H9 (cell line): ENCODE measurements at regions not wholly inside any gene's neighbourhood (a gene's known extent, or its start where the extent isn't known, plus 50 kb on each side); places are given as distances from the start of the nearest gene placed in this dataset.

Experiments
- DNase-seq: peaks from one replicate; pipeline ENCODE4 v3.0.0-alpha.2; 2017
- H2AFZ ChIP-seq: one replicate; pipeline ENCODE4 v1.6.1; 2013; ENCODE audit warnings: mild to moderate bottlenecking, low read length, control low read depth, moderate library complexity
- H2AK5ac ChIP-seq: 2 replicates; pipeline ENCODE4 v1.6.1; 2013; ENCODE audit warnings: low read length, control low read depth, mixed read lengths; ENCODE audit not compliant: insufficient read length
- H2BK120ac ChIP-seq: one replicate; pipeline ENCODE4 v1.6.1; 2013; ENCODE audit warnings: low read depth, mild to moderate bottlenecking, low read length, control low read depth, inconsistent platforms; ENCODE audit not compliant: poor library complexity, severe bottlenecking
- H2BK12ac ChIP-seq: 2 replicates; pipeline ENCODE4 v1.6.1; 2013; ENCODE audit warnings: low read length, control low read depth, mixed read lengths, low read depth; ENCODE audit not compliant: insufficient read length
- H2BK15ac ChIP-seq: 2 replicates; pipeline ENCODE4 v1.6.1; 2013; ENCODE audit warnings: low read depth, low read length, control low read depth
- H2BK20ac ChIP-seq: one replicate; pipeline ENCODE4 v1.6.1; 2013; ENCODE audit warnings: low read depth, mild to moderate bottlenecking, low read length, control low read depth, inconsistent platforms; ENCODE audit not compliant: poor library complexity, severe bottlenecking
- H2BK5ac ChIP-seq: 2 replicates; pipeline ENCODE4 v1.6.1; 2013; ENCODE audit warnings: low read length, control low read depth, mixed read lengths; ENCODE audit not compliant: insufficient read length
- H3K14ac ChIP-seq: 2 replicates; pipeline ENCODE4 v1.6.1; 2013; ENCODE audit warnings: low read length, control low read depth; ENCODE audit not compliant: insufficient read depth
- H3K18ac ChIP-seq: 2 replicates; pipeline ENCODE4 v1.6.1; 2013; ENCODE audit warnings: low read depth, mild to moderate bottlenecking, mixed read lengths, low read length, control low read depth; ENCODE audit not compliant: insufficient read length
- H3K23ac ChIP-seq: 2 replicates; pipeline ENCODE4 v1.6.1; 2013; ENCODE audit warnings: low read length, control low read depth, mixed read lengths, low read depth; ENCODE audit not compliant: insufficient read length
- H3K23me2 ChIP-seq: 2 replicates; pipeline ENCODE4 v1.6.1; 2013; ENCODE audit warnings: low read depth, mild to moderate bottlenecking, mixed read lengths, low read length, control low read depth; ENCODE audit not compliant: insufficient read length, poor library complexity, severe bottlenecking
- H3K27ac ChIP-seq: 2 replicates; pipeline ENCODE4 v1.5.1; 2013; ENCODE audit warnings: low read length, control low read depth, mixed read lengths, low read depth; ENCODE audit not compliant: insufficient read length
- H3K27me3 ChIP-seq: 2 replicates; pipeline ENCODE4 v1.6.1; 2013; ENCODE audit warnings: low read length, control low read depth, inconsistent platforms; ENCODE audit not compliant: insufficient read depth
- H3K4ac ChIP-seq: 2 replicates; pipeline ENCODE4 v1.6.1; 2013; ENCODE audit warnings: low read depth, mild to moderate bottlenecking, control low read depth, inconsistent platforms, low read length, moderate library complexity
- H3K4me1 ChIP-seq: 2 replicates; pipeline ENCODE4 v1.6.1; 2013; ENCODE audit warnings: low read length, control low read depth, inconsistent platforms; ENCODE audit not compliant: insufficient read depth
- H3K4me2 ChIP-seq: 2 replicates; pipeline ENCODE4 v1.6.1; 2013; ENCODE audit warnings: low read length, control low read depth, mixed read lengths; ENCODE audit not compliant: insufficient read length, insufficient read depth
- H3K56ac ChIP-seq: 2 replicates; pipeline ENCODE4 v1.6.1; 2013; ENCODE audit warnings: low read depth, mild to moderate bottlenecking, mixed read lengths, low read length, control low read depth; ENCODE audit not compliant: insufficient read length
- H3K79me1 ChIP-seq: 2 replicates; pipeline ENCODE4 v1.6.1; 2013; ENCODE audit warnings: low read depth, mild to moderate bottlenecking, moderate library complexity, low read length, control low read depth, inconsistent platforms; ENCODE audit not compliant: insufficient read depth, poor library complexity, severe bottlenecking
- H3K79me2 ChIP-seq: 2 replicates; pipeline ENCODE4 v1.6.1; 2013; ENCODE audit warnings: low read length, control low read depth, inconsistent platforms; ENCODE audit not compliant: insufficient read depth
- H3K9ac ChIP-seq: 2 replicates; pipeline ENCODE4 v1.6.1; 2013; ENCODE audit warnings: low read length, control low read depth, mixed read lengths; ENCODE audit not compliant: insufficient read length; ENCODE audit errors: extremely low read depth
- H3K9me3 ChIP-seq: one replicate; pipeline ENCODE4 v1.6.1; 2013; ENCODE audit warnings: low read depth, low read length, inconsistent platforms; ENCODE audit not compliant: control insufficient read depth
- H3T11ph ChIP-seq: one replicate; pipeline ENCODE4 v1.6.1; 2013; ENCODE audit warnings: mild to moderate bottlenecking, low read length, control low read depth, inconsistent platforms
- H4K20me1 ChIP-seq: one replicate; pipeline ENCODE4 v1.6.1; 2013; ENCODE audit not compliant: control insufficient read depth, insufficient read length, insufficient read depth
- H4K5ac ChIP-seq: 2 replicates; pipeline ENCODE4 v1.6.1; 2013; ENCODE audit warnings: low read depth, mild to moderate bottlenecking, mixed read lengths, low read length, control low read depth; ENCODE audit not compliant: insufficient read length
- H4K8ac ChIP-seq: replicated peaks from 2 replicates; pipeline ENCODE4 v1.6.1; 2013; ENCODE audit warnings: low read length, control low read depth, mixed read lengths, low read depth; ENCODE audit not compliant: insufficient read length
- H4K91ac ChIP-seq: 2 replicates; pipeline ENCODE4 v1.6.1; 2013; ENCODE audit warnings: low read depth, mild to moderate bottlenecking, moderate library complexity, mixed read lengths, low read length, control low read depth; ENCODE audit not compliant: insufficient read length
- H3K27ac Mint-ChIP-seq, 3 experiments: 2 replicates in 2 of 3; 3 replicates in 1 of 3; pipeline ENCODE4 v1.8.0; 2020 to 2021; ENCODE audit warnings: mixed read lengths in 3 of 3, mild to moderate bottlenecking in 1 of 3, moderate library complexity in 1 of 3
- H3K27me3 Mint-ChIP-seq: 2 replicates; pipeline ENCODE4 v1.8.0; 2021; ENCODE audit warnings: low read depth, mild to moderate bottlenecking, moderate library complexity, mixed read lengths
- H3K36me3 Mint-ChIP-seq, 3 experiments: 2 replicates in 2 of 3; 3 replicates in 1 of 3; pipeline ENCODE4 v1.8.0; 2020 to 2021; ENCODE audit warnings: low read depth in 3 of 3, mixed read lengths in 3 of 3; ENCODE audit not compliant: insufficient read depth in 1 of 3
- H3K4me1 Mint-ChIP-seq, 2 experiments: 2 replicates each; pipeline ENCODE4 v1.8.0; 2020; ENCODE audit warnings: mixed read lengths in 2 of 2
- H3K4me3 Mint-ChIP-seq, 2 experiments: 2 replicates in 1 of 2; 3 replicates in 1 of 2; pipeline ENCODE4 v1.8.0; 2020 to 2021; ENCODE audit warnings: mild to moderate bottlenecking in 2 of 2, mixed read lengths in 2 of 2, moderate library complexity in 1 of 2
- H3K9me3 Mint-ChIP-seq, 2 experiments: 2 replicates in 1 of 2; 3 replicates in 1 of 2; pipeline ENCODE4 v1.8.0; 2020; ENCODE audit warnings: mild to moderate bottlenecking in 2 of 2, mixed read lengths in 2 of 2, moderate library complexity in 1 of 2
- CTCF ChIP-seq: fragments of 200-600 bp; sonication (generic); conservative IDR thresholded peaks from 3 replicates; pipeline ENCODE4 v1.8.0; 2021; ENCODE audit warnings: antibody characterized with exemption, mild to moderate bottlenecking
- WGBS: extraction: QIAGEN DNeasy Blood & Tissue Kit; methylation state at CpG from one replicate; pipeline ENCODE4 v1.1.7; 2013; ENCODE audit warnings: missing lambda C conversion rate, low lambda C conversion rate, mixed read lengths; ENCODE audit not compliant: insufficient read length; ENCODE audit errors: extremely low coverage; 5-methylcytosine and 5-hydroxymethylcytosine counted together

- Histone ChIP-seq H2BK15ac (no peak overlapping the region), H3K9ac (no peak overlapping the region), H4K91ac (no peak overlapping the region), H3K4me1 (no peaks in the 10 kb centered on the region), H2AK5ac (no peak overlapping the region), H3K4me2 (no peak overlapping the region), H3K23ac (no peak overlapping the region), H2BK20ac (no peak overlapping the region), H3K79me1 (no peaks in the 10 kb centered on the region), H3K18ac (no peak overlapping the region), H4K5ac (no peak overlapping the region), H2BK12ac (no peak overlapping the region), H2BK120ac (no peak overlapping the region), H3K23me2 (no peaks in the 10 kb centered on the region), H3T11ph (no peak overlapping the region), H4K20me1 (no peaks in the 10 kb centered on the region), H3K56ac (no peak overlapping the region), H3K27ac (no peak overlapping the region), H2BK5ac (no peak overlapping the region), H3K27me3 (no peaks in the 10 kb centered on the region), H3K79me2 (no peaks in the 10 kb centered on the region), H2AFZ (no peak overlapping the region), H4K8ac (no peak overlapping the region), H3K9me3 (no peaks in the 10 kb centered on the region), H3K4ac (no peak overlapping the region), H3K14ac (no peak overlapping the region)
- Mint-ChIP-seq H3K36me3 (peaks cover 0 to 9% (median 2%) of the 10 kb centered on the region in 3 experiments; a peak in 3 of 7 replicates), H3K4me1 (no peaks in the 10 kb centered on the region), H3K27ac (no peak overlapping the region), H3K9me3 (peaks cover 10 to 14% of the 10 kb centered on the region in 2 experiments; a peak in 3 of 5 replicates), H3K27me3 (peaks cover 26% of the 10 kb centered on the region), H3K4me3 (no peak overlapping the region)
- no peak for TF ChIP-seq CTCF
- peak; percentile 51 for DNase-seq
- no CpG with 5 or more reads among the region's 1 CpG for WGBS
Measured at GRCh38 chr10:127797339-127797738, 60.4 kb downstream of the FOXI2 start.
